Trophoblast cell (in vitro differentiated cells and primary cell): ENCODE measurements at regions not wholly inside any gene's neighbourhood (a gene's known extent, or its start where the extent isn't known, plus 50 kb on each side); places are given as distances from the start of the nearest gene placed in this dataset.

Experiments
- DNase-seq, 2 donors: peaks; one replicate each; pipeline ENCODE4 v3.0.0-alpha.2; 2016
- H2AFZ ChIP-seq: 2 replicates; pipeline ENCODE4 v1.6.1; 2013; ENCODE audit warnings: low read length, moderate library complexity, mild to moderate bottlenecking; ENCODE audit not compliant: insufficient read depth, poor library complexity
- H2AK5ac ChIP-seq: 2 replicates; pipeline ENCODE4 v1.6.1; 2013; ENCODE audit warnings: mild to moderate bottlenecking, low read length
- H2BK120ac ChIP-seq: 2 replicates; pipeline ENCODE4 v1.6.1; 2013; ENCODE audit warnings: low read length, mild to moderate bottlenecking, moderate library complexity; ENCODE audit not compliant: insufficient read depth, poor library complexity
- H2BK12ac ChIP-seq: 2 replicates; pipeline ENCODE4 v1.6.1; 2013; ENCODE audit warnings: mild to moderate bottlenecking, low read length, moderate library complexity
- H2BK5ac ChIP-seq: 2 replicates; pipeline ENCODE4 v1.6.1; 2013; ENCODE audit warnings: low read length, low read depth, moderate library complexity, mild to moderate bottlenecking; ENCODE audit not compliant: poor library complexity
- H3K14ac ChIP-seq: 2 replicates; pipeline ENCODE4 v1.6.1; 2013; ENCODE audit warnings: mild to moderate bottlenecking, low read length
- H3K18ac ChIP-seq: 2 replicates; pipeline ENCODE4 v1.6.1; 2013; ENCODE audit warnings: mild to moderate bottlenecking, low read length
- H3K23ac ChIP-seq: 2 replicates; pipeline ENCODE4 v1.6.1; 2013; ENCODE audit warnings: low read length
- H3K27ac ChIP-seq: 2 replicates; pipeline ENCODE4 v1.5.1; 2013; ENCODE audit warnings: low read depth, mild to moderate bottlenecking, inconsistent platforms, low read length, moderate library complexity
- H3K27me3 ChIP-seq: 2 replicates; pipeline ENCODE4 v1.6.1; 2013; ENCODE audit warnings: inconsistent platforms, mild to moderate bottlenecking, low read length, moderate library complexity; ENCODE audit not compliant: insufficient read depth
- H3K36me3 ChIP-seq, 2 experiments: 1 replicate in 1 of 2; 2 replicates in 1 of 2; pipeline ENCODE4 v1.6.1; 2013; ENCODE audit warnings: low read length in 2 of 2, mild to moderate bottlenecking in 2 of 2, moderate library complexity in 1 of 2; ENCODE audit not compliant: insufficient read depth in 2 of 2, control insufficient read depth in 1 of 2
- H3K4ac ChIP-seq: 2 replicates; pipeline ENCODE4 v1.6.1; 2013; ENCODE audit warnings: low read depth, mild to moderate bottlenecking, low read length, moderate library complexity
- H3K4me1 ChIP-seq, 2 experiments: 1 replicate in 1 of 2; 2 replicates in 1 of 2; pipeline ENCODE4 v1.6.1; 2013; ENCODE audit warnings: low read length in 2 of 2, mild to moderate bottlenecking in 2 of 2, moderate library complexity in 1 of 2; ENCODE audit not compliant: insufficient read depth in 2 of 2, control insufficient read depth in 1 of 2
- H3K4me2 ChIP-seq: 2 replicates; pipeline ENCODE4 v1.6.1; 2013; ENCODE audit warnings: inconsistent platforms, mild to moderate bottlenecking, low read length, moderate library complexity
- H3K4me3 ChIP-seq: 2 replicates; pipeline ENCODE4 v1.5.1; 2013; ENCODE audit warnings: mild to moderate bottlenecking, low read depth, low read length, inconsistent platforms
- H3K79me1 ChIP-seq: one replicate; pipeline ENCODE4 v1.6.1; 2013; ENCODE audit warnings: low read length
- H3K79me2 ChIP-seq: 2 replicates; pipeline ENCODE4 v1.6.1; 2013; ENCODE audit warnings: low read length, mild to moderate bottlenecking; ENCODE audit not compliant: control insufficient read depth, insufficient read depth, poor library complexity
- H3K9ac ChIP-seq: 2 replicates; pipeline ENCODE4 v1.6.1; 2013; ENCODE audit warnings: mild to moderate bottlenecking, low read length
- H3K9me3 ChIP-seq: 2 replicates; pipeline ENCODE4 v1.6.1; 2013; ENCODE audit warnings: low read depth, mild to moderate bottlenecking, control low read depth, inconsistent platforms, low read length; ENCODE audit not compliant: insufficient read depth
- H4K12ac ChIP-seq: 2 replicates; pipeline ENCODE4 v1.6.1; 2013; ENCODE audit warnings: low read depth, mild to moderate bottlenecking, low read length, moderate library complexity
- H4K8ac ChIP-seq: 2 replicates; pipeline ENCODE4 v1.6.1; 2013; ENCODE audit warnings: low read depth, mild to moderate bottlenecking, low read length, moderate library complexity
- H4K91ac ChIP-seq: one replicate; pipeline ENCODE4 v1.6.1; 2013; ENCODE audit warnings: low read depth, mild to moderate bottlenecking, low read length, moderate library complexity
- WGBS: extraction: QIAGEN DNeasy Blood & Tissue Kit; methylation state at CpG from one replicate; pipeline ENCODE4 v1.1.7; 2013; ENCODE audit warnings: missing lambda C conversion rate; ENCODE audit not compliant: insufficient read length, insufficient coverage; ENCODE audit errors: extremely low coverage; 5-methylcytosine and 5-hydroxymethylcytosine counted together

DNA sequence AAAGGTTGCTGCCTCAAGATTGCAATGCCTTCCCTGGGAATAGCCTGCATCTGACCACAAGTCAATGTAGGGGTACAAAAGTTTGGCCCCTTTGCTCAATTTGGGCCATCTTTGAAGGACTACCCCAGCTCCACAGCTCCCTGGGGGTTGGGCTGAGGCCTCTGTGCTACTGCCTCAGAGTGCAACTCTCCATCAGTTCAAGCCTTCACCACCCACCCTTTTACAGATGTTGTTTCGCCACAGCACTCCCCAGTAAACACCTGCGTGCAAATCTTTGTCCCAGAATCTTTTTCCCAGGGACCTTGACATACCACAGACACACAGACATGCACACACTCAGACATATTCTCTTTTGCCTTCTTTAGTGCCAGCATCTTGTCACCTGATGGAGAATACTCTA is 66.0 kb upstream of the ANKRD1 start:
- H2BK120ac ChIP-seq: no peak overlapping the region
- H3K14ac ChIP-seq: no peak overlapping the region
- no peaks in the 10 kb centered on the region for H3K79me2 ChIP-seq
- no peak overlapping the region for H4K8ac ChIP-seq
- H2BK5ac ChIP-seq: no peak overlapping the region
- H4K12ac ChIP-seq: no peak overlapping the region
- H2AFZ ChIP-seq: no peak overlapping the region
- no peak for DNase-seq
- H3K4me3 ChIP-seq: no peak overlapping the region
- no peak overlapping the region for H4K91ac ChIP-seq
- no peaks in the 10 kb centered on the region for H3K27me3 ChIP-seq
- H3K27ac ChIP-seq: no peak overlapping the region
- no peaks in the 10 kb centered on the region for H3K36me3 ChIP-seq
- no peaks in the 10 kb centered on the region for H3K9me3 ChIP-seq
- no peak overlapping the region for H3K23ac ChIP-seq
- H3K79me1 ChIP-seq: no peaks in the 10 kb centered on the region
- no peak overlapping the region for H2AK5ac ChIP-seq
- no peak overlapping the region for H3K18ac ChIP-seq
- no peaks in the 10 kb centered on the region for H3K4me1 ChIP-seq
- no peak overlapping the region for H3K9ac ChIP-seq
- H3K4me2 ChIP-seq: no peak overlapping the region
- no peak overlapping the region for H2BK12ac ChIP-seq
- no peak overlapping the region for H3K4ac ChIP-seq
- WGBS: no CpG with 5 or more reads among the region's 2 CpGs

DNA sequence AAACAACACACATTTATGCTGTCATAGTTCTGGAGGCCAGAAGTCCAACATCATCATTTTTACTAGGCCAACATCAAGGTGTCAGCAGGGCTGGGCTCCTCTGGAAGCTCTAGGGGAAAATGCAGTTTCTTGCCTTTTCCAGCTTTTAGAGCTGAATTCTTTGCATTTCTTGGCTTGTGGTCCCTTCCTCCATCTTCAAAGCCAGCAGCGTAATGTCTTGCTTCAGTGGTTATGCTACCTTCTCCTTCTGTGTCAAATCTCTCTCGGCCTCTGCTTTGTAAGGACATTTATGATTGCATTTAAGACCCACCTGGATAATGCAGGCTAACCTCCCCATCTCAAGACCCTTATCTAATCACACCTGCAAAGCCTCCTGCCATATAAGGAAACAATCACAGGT is 66.5 kb upstream of the ANKRD1 start:
- no peaks in the 10 kb centered on the region for H3K9me3 ChIP-seq
- no peak overlapping the region for H3K4me3 ChIP-seq
- no peak overlapping the region for H2BK12ac ChIP-seq
- H3K27ac ChIP-seq: no peak overlapping the region
- no peak overlapping the region for H4K91ac ChIP-seq
- no peak overlapping the region for H3K9ac ChIP-seq
- DNase-seq: no peak
- no peak overlapping the region for H3K18ac ChIP-seq
- H2BK5ac ChIP-seq: no peak overlapping the region
- H4K12ac ChIP-seq: no peak overlapping the region
- H3K36me3 ChIP-seq: no peaks in the 10 kb centered on the region
- H3K27me3 ChIP-seq: no peaks in the 10 kb centered on the region
- no peak overlapping the region for H3K4me2 ChIP-seq
- no peak overlapping the region for H2AFZ ChIP-seq
- no peak overlapping the region for H3K14ac ChIP-seq
- no peak overlapping the region for H2AK5ac ChIP-seq
- H3K79me1 ChIP-seq: no peaks in the 10 kb centered on the region
- no peaks in the 10 kb centered on the region for H3K4me1 ChIP-seq
- H3K79me2 ChIP-seq: no peaks in the 10 kb centered on the region
- no peak overlapping the region for H3K23ac ChIP-seq
- no CpG with 5 or more reads among the region's 2 CpGs for WGBS
- H2BK120ac ChIP-seq: no peak overlapping the region
- no peak overlapping the region for H3K4ac ChIP-seq
- H4K8ac ChIP-seq: no peak overlapping the region

DNA sequence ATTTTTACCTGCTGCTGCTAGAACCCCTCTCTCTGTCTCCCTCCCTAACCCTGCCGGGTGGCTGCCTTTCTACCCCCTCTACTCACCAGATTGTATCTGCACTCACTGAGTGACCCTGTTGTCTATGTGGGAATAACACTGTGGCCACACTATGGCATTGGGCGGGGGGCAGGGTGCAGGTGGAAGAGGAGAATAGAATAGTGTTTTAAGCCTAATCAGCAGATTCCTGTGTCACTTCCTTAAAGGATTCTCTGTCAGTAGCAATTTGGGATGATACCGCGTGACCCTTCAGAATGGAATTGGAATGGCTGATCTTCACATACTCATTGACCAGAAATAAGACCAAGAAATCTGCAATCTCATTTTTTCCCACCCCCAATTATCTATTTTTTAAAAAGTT is 67.1 kb upstream of the ANKRD1 start:
- H2AK5ac ChIP-seq: no peak overlapping the region
- H3K79me2 ChIP-seq: no peaks in the 10 kb centered on the region
- no peak overlapping the region for H2BK5ac ChIP-seq
- no peaks in the 10 kb centered on the region for H3K4me1 ChIP-seq
- no peak overlapping the region for H3K18ac ChIP-seq
- no peak overlapping the region for H2BK120ac ChIP-seq
- no peaks in the 10 kb centered on the region for H3K27me3 ChIP-seq
- DNase-seq: no peak
- no peak overlapping the region for H4K8ac ChIP-seq
- no peak overlapping the region for H3K23ac ChIP-seq
- H3K27ac ChIP-seq: no peak overlapping the region
- H3K36me3 ChIP-seq: no peaks in the 10 kb centered on the region
- H3K4me2 ChIP-seq: no peak overlapping the region
- H3K9me3 ChIP-seq: no peaks in the 10 kb centered on the region
- no peak overlapping the region for H4K91ac ChIP-seq
- no peaks in the 10 kb centered on the region for H3K79me1 ChIP-seq
- H3K14ac ChIP-seq: no peak overlapping the region
- no peak overlapping the region for H3K4ac ChIP-seq
- WGBS: no CpG with 5 or more reads among the region's 4 CpGs
- H2BK12ac ChIP-seq: no peak overlapping the region
- no peak overlapping the region for H3K9ac ChIP-seq
- no peak overlapping the region for H4K12ac ChIP-seq
- no peak overlapping the region for H2AFZ ChIP-seq
- no peak overlapping the region for H3K4me3 ChIP-seq

DNA sequence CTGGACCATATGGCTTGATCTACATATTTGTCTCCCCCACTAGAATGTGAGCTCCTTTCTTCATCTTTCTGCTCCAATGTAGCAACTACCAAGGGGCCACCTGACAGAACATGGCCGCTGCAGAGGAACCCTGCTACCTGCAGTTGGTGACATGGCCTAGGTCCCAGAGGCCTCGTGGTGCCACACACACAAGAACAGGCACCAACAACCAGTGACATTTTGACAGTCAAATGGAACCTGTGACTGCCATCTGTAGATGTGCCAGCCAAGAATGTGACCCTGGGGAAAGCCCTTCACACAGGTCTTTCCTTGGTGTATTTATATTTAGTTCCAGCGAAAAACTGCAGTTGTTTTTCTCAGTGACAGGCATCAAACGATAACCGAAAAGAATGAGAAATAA is 67.9 kb upstream of the ANKRD1 start:
- Histone ChIP-seq H4K12ac (no peak overlapping the region), H2AFZ (no peak overlapping the region), H3K27me3 (no peaks in the 10 kb centered on the region), H2AK5ac (no peak overlapping the region), H3K4me3 (no peak overlapping the region), H2BK5ac (no peak overlapping the region), H3K79me1 (no peaks in the 10 kb centered on the region), H3K79me2 (no peaks in the 10 kb centered on the region), H2BK12ac (no peak overlapping the region), H3K14ac (no peak overlapping the region), H4K91ac (no peak overlapping the region), H3K4ac (no peak overlapping the region), H3K9ac (no peak overlapping the region), H3K18ac (no peak overlapping the region), H3K36me3 (no peaks in the 10 kb centered on the region), H3K4me2 (no peak overlapping the region), H3K27ac (no peak overlapping the region), H3K23ac (no peak overlapping the region), H2BK120ac (no peak overlapping the region), H3K4me1 (no peaks in the 10 kb centered on the region), H3K9me3 (no peaks in the 10 kb centered on the region), H4K8ac (no peak overlapping the region)
- DNase-seq: no peak
- no CpG with 5 or more reads among the region's 5 CpGs for WGBS
